ENCODE measurements at regions not wholly inside any gene's neighbourhood (a gene's known extent, or its start where the extent isn't known, plus 50 kb on each side); places are given as distances from the start of the nearest gene placed in this dataset.

- H3K4me3 Mint-ChIP-seq: no peak overlapping the region
- no peaks in the 10 kb centered on the region for H3K36me3 Mint-ChIP-seq
- H3K27ac Mint-ChIP-seq: no peak overlapping the region
These were observed 199.1 kb upstream of the CNOT2 start for GRCh38 chr12:70044167-70044566.

GRCh38 chr12:70045036-70045435 lies 198.2 kb upstream of the CNOT2 start:
- H3K9ac ChIP-seq (ENCODE audit: insufficient read depth, low read length, poor library complexity, severe bottlenecking): no peak overlapping the region
- H3K9me3 ChIP-seq (replicated peaks in 1 of 2; ENCODE audit: control insufficient read depth in 1 of 2, insufficient read depth in 1 of 2, low read length in 2 of 2): no peaks in the 10 kb centered on the region
- H3K79me2 ChIP-seq (ENCODE audit: insufficient read depth, low read length): no peaks in the 10 kb centered on the region
- no peaks in the 10 kb centered on the region for H3K27me3 ChIP-seq (ENCODE audit: control insufficient read depth in 2 of 2, insufficient read depth in 2 of 2, low read length in 2 of 2)
- H3K27ac ChIP-seq (ENCODE audit: low read depth in 1 of 2, low read length in 2 of 2): no peak overlapping the region
- no peak overlapping the region for H2AFZ ChIP-seq (ENCODE audit: insufficient read depth, low read depth, low read length, poor library complexity, severe bottlenecking)
- Mint-ChIP-seq H3K36me3 (no peaks in the 10 kb centered on the region), H3K4me1 (peaks cover 11% of the 10 kb centered on the region), H3K4me3 (no peak overlapping the region), H3K27ac (no peak overlapping the region), H3K9me3 (no peaks in the 10 kb centered on the region), H3K27me3 (ENCODE audit: low read depth in 3 of 3) (peaks cover 0 to 4% (median 0%) of the 10 kb centered on the region in 3 donors)
- H4K20me1 ChIP-seq (ENCODE audit: insufficient read depth, low read length): no peaks in the 10 kb centered on the region
- no peak overlapping the region for H3K4me3 ChIP-seq (replicated peaks in 1 of 3; ENCODE audit: low read depth in 2 of 3, low read length in 3 of 3)
- intact Hi-C loops (cut with micrococcal nuclease): no loop called here
- no CpG with 5 or more reads among the region's 3 CpGs for WGBS (ENCODE audit: insufficient coverage)
- peaks cover 9 to 12% of the 10 kb centered on the region in 2 donors for H3K4me1 ChIP-seq (ENCODE audit: control insufficient read depth in 1 of 2, insufficient read depth in 2 of 2, low read length in 2 of 2)
- no peak for DNase-seq
- no peak overlapping the region for H3K4me2 ChIP-seq (replicated peaks; ENCODE audit: extremely low read depth, low read length, poor library complexity, severe bottlenecking)
- no peak for TF ChIP-seq CTCF (IDR thresholded peaks at IDR 0.05)
- H3K36me3 ChIP-seq (replicated peaks in 1 of 2; ENCODE audit: control insufficient read depth in 1 of 2, insufficient read depth in 2 of 2, low read length in 2 of 2): no peaks in the 10 kb centered on the region

More at GRCh38 chr12:70044167-70044566, 199.1 kb upstream of the CNOT2 start:
- intact Hi-C loops (cut with micrococcal nuclease): no loop called here
- Histone ChIP-seq H3K4me2 (replicated peaks; ENCODE audit: extremely low read depth, low read length, poor library complexity, severe bottlenecking) (no peak overlapping the region), H3K36me3 (replicated peaks in 1 of 2; ENCODE audit: control insufficient read depth in 1 of 2, insufficient read depth in 2 of 2, low read length in 2 of 2) (no peaks in the 10 kb centered on the region), H3K27ac (ENCODE audit: low read depth in 1 of 2, low read length in 2 of 2) (no peak overlapping the region), H2AFZ (ENCODE audit: insufficient read depth, low read depth, low read length, poor library complexity, severe bottlenecking) (no peak overlapping the region), H3K4me1 (ENCODE audit: control insufficient read depth in 1 of 2, insufficient read depth in 2 of 2, low read length in 2 of 2) (peaks cover under 1 to 4% of the 10 kb centered on the region in 2 donors), H3K27me3 (ENCODE audit: control insufficient read depth in 2 of 2, insufficient read depth in 2 of 2, low read length in 2 of 2) (no peaks in the 10 kb centered on the region), H3K79me2 (ENCODE audit: insufficient read depth, low read length) (no peaks in the 10 kb centered on the region), H3K9me3 (replicated peaks in 1 of 2; ENCODE audit: control insufficient read depth in 1 of 2, insufficient read depth in 1 of 2, low read length in 2 of 2) (no peaks in the 10 kb centered on the region), H4K20me1 (ENCODE audit: insufficient read depth, low read length) (no peaks in the 10 kb centered on the region), H3K4me3 (replicated peaks in 1 of 3; ENCODE audit: low read depth in 2 of 3, low read length in 3 of 3) (no peak overlapping the region), H3K9ac (ENCODE audit: insufficient read depth, low read length, poor library complexity, severe bottlenecking) (no peak overlapping the region)
- TF ChIP-seq CTCF (IDR thresholded peaks at IDR 0.05): no peak
- DNase-seq: no peak
- H3K4me1 Mint-ChIP-seq: peaks cover 4% of the 10 kb centered on the region
- WGBS (ENCODE audit: insufficient coverage): no CpG with 5 or more reads among the region's 2 CpGs
- H3K9me3 Mint-ChIP-seq: no peaks in the 10 kb centered on the region
- peaks cover 0 to 4% (median 0%) of the 10 kb centered on the region in 3 donors for H3K27me3 Mint-ChIP-seq (ENCODE audit: low read depth in 3 of 3)

Data from CD14-positive monocyte (primary cell).